Chondrocyte (in vitro differentiated cells): ENCODE measurements at regions not wholly inside any gene's neighbourhood (a gene's known extent, or its start where the extent isn't known, plus 50 kb on each side); places are given as distances from the start of the nearest gene placed in this dataset.

Experiments
- DNase-seq: peaks from one replicate; pipeline ENCODE4 v3.0.0; 2021; ENCODE audit warnings: mixed read lengths, low spot score
- H3K27ac Mint-ChIP-seq: one replicate; pipeline ENCODE4 v1.8.0; 2021; ENCODE audit warnings: mild to moderate bottlenecking, moderate library complexity, mixed read lengths; ENCODE audit not compliant: unreplicated experiment
- H3K27me3 Mint-ChIP-seq: 2 replicates; pipeline ENCODE4 v1.8.0; 2021; ENCODE audit warnings: low read depth, mixed read lengths
- H3K36me3 Mint-ChIP-seq: 2 replicates; pipeline ENCODE4 v1.8.0; 2021; ENCODE audit warnings: low read depth, mixed read lengths
- H3K4me1 Mint-ChIP-seq: 2 replicates; pipeline ENCODE4 v1.8.0; 2021; ENCODE audit warnings: low read depth, mild to moderate bottlenecking, mixed read lengths
- H3K4me3 Mint-ChIP-seq: one replicate; pipeline ENCODE4 v1.8.0; 2021; ENCODE audit warnings: mild to moderate bottlenecking, moderate library complexity, mixed read lengths; ENCODE audit not compliant: unreplicated experiment
- H3K9me3 Mint-ChIP-seq: 2 replicates; pipeline ENCODE4 v1.8.0; 2021; ENCODE audit warnings: low read depth, mixed read lengths
- CTCF ChIP-seq: fragments of 200-600 bp; sonication (generic); IDR thresholded peaks from 2 replicates; pipeline ENCODE4 v1.5.0; 2021; ENCODE audit warnings: antibody characterized with exemption, mild to moderate bottlenecking, moderate library complexity

- Mint-ChIP-seq H3K27me3 (no peaks in the 10 kb centered on the region), H3K27ac (no peak overlapping the region), H3K36me3 (no peaks in the 10 kb centered on the region), H3K4me3 (no peak overlapping the region), H3K4me1 (no peaks in the 10 kb centered on the region), H3K9me3 (no peaks in the 10 kb centered on the region)
- TF ChIP-seq CTCF: no peak
- no peak for DNase-seq
Observed at GRCh38 chr14:84003346-84003745, 1526.6 kb upstream of the FLRT2 start.

GRCh38 chr14:84006643-84007155 lies 1523.2 kb upstream of the FLRT2 start:
- DNase-seq: no peak
- Mint-ChIP-seq H3K36me3 (no peaks in the 10 kb centered on the region), H3K4me1 (no peaks in the 10 kb centered on the region), H3K27ac (no peak overlapping the region), H3K4me3 (no peak overlapping the region), H3K27me3 (no peaks in the 10 kb centered on the region), H3K9me3 (no peaks in the 10 kb centered on the region)
- peak; percentile 62 for TF ChIP-seq CTCF

GRCh38 chr14:84013424-84013823 lies 1516.5 kb upstream of the FLRT2 start:
- H3K4me3 Mint-ChIP-seq: no peak overlapping the region

GRCh38 chr14:84017495-84017894 lies 1512.4 kb upstream of the FLRT2 start:
- no peak overlapping the region for H3K4me3 Mint-ChIP-seq
- no peak overlapping the region for H3K27ac Mint-ChIP-seq
- DNase-seq: no peak
- no peaks in the 10 kb centered on the region for H3K4me1 Mint-ChIP-seq
- TF ChIP-seq CTCF: no peak
- H3K9me3 Mint-ChIP-seq: peaks cover 26% of the 10 kb centered on the region
- peaks cover 11% of the 10 kb centered on the region for H3K36me3 Mint-ChIP-seq
- no peaks in the 10 kb centered on the region for H3K27me3 Mint-ChIP-seq

More at GRCh38 chr14:84013424-84013823, 1516.5 kb upstream of the FLRT2 start:
- Mint-ChIP-seq H3K4me1 (no peaks in the 10 kb centered on the region), H3K27me3 (no peaks in the 10 kb centered on the region), H3K27ac (no peak overlapping the region), H3K36me3 (no peaks in the 10 kb centered on the region), H3K9me3 (peaks cover 5% of the 10 kb centered on the region)
- DNase-seq: no peak
- TF ChIP-seq CTCF: no peak

GRCh38 chr14:84021433-84021832 lies 1508.5 kb upstream of the FLRT2 start:
- no peaks in the 10 kb centered on the region for H3K4me1 Mint-ChIP-seq
- DNase-seq: no peak
- no peak for TF ChIP-seq CTCF
- peaks cover 25% of the 10 kb centered on the region for H3K9me3 Mint-ChIP-seq
- no peaks in the 10 kb centered on the region for H3K27me3 Mint-ChIP-seq
- H3K27ac Mint-ChIP-seq: no peak overlapping the region
- H3K36me3 Mint-ChIP-seq: peaks cover 11% of the 10 kb centered on the region
- no peak overlapping the region for H3K4me3 Mint-ChIP-seq
